GM12873 (cell line): ENCODE measurements at regions not wholly inside any gene's neighbourhood (a gene's known extent, or its start where the extent isn't known, plus 50 kb on each side); places are given as distances from the start of the nearest gene placed in this dataset.

ENCODE experiments used
- TF ChIP-seq, protein P1 (sequence below): IDR thresholded peaks from 2 replicates; pipeline ENCODE4 v1.5.1; 2012; ENCODE audit warnings: low read depth, mild to moderate bottlenecking, moderate library complexity, low read length, control low read depth; ENCODE audit not compliant: insufficient read depth; ENCODE audit errors: missing control alignments

DNA sequence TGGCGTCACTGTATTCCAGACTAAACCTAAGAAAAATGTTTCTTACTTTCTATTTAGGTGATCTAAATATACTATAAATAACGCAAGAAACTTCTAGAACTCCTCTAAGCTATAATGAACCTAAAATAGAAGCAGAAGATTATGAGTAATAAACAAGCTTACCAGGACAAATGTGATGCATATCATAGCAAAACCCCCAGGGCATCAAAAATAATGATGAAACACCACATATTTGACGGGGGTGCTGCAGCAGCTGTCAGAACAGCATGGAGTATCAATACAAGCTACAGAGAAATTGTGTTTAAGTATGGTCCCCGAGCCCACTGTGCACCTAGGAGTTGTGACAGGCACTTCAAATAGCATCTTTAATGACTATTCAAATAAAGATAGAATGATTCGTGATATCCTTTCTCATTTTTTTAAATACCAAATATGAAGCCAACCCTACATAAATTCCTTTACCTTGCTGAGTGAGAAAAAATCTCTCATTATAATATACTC is 337.3 kb downstream of the CENPC start:
- TF ChIP-seq, protein P1, sequence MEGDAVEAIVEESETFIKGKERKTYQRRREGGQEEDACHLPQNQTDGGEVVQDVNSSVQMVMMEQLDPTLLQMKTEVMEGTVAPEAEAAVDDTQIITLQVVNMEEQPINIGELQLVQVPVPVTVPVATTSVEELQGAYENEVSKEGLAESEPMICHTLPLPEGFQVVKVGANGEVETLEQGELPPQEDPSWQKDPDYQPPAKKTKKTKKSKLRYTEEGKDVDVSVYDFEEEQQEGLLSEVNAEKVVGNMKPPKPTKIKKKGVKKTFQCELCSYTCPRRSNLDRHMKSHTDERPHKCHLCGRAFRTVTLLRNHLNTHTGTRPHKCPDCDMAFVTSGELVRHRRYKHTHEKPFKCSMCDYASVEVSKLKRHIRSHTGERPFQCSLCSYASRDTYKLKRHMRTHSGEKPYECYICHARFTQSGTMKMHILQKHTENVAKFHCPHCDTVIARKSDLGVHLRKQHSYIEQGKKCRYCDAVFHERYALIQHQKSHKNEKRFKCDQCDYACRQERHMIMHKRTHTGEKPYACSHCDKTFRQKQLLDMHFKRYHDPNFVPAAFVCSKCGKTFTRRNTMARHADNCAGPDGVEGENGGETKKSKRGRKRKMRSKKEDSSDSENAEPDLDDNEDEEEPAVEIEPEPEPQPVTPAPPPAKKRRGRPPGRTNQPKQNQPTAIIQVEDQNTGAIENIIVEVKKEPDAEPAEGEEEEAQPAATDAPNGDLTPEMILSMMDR = no peak

DNA sequence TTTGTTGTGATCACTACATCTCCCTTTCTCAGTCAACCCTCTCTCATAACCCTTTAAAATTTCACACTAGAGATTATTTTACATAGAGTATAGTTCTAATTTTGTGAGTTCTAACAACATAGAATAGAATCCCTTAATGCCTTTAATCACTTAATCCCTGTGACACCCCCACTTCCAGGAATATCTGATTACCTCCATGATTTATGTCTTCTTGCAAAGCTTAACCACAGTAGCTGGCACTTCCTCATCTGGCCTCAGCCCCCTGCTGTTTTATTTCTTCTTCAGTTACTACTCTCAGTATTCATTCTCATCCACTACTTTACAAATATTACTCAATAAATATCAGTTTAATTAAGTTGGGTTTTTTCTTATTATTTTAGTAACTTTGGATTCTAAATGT is 340.9 kb downstream of the CENPC start:
- TF ChIP-seq, protein P1 = no peak

DNA sequence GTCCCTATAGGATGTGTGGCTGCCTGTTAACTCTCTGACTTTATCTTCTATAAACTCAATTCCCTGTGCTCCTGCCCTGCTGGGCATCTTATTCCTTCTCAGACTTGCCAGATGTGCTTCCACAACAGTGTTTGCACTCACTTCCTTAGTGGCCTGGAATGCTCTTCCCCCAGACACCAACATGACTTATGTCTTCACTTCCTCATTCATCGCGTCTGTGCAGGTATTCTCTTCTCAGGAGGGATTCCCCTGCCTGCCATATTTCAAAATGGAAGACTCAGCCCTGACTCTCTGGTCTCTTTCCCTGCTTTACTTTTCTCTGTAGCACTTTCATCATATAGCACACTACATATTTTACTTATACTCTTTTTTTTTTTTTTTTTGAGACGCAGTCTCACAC is 344.0 kb downstream of the CENPC start:
- TF ChIP-seq, protein P1 = no peak

DNA sequence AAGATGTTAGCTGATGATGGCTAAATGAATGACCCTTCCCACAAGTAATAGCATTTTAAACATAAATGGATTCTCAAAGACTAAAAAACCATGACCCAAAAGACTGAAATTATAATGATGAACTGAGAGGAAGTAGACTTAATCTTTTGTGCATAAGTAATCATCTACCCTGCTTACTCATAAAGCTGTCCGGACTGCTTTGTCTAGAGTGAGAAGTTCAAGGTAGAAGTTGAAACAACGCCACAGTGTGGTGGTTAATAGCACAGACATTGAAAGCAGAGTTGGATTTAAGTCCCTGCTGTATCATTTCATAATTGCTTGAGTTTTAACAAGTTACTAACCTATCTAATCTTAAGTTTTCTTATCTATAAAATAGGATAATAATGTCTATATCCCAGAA is 346.6 kb downstream of the CENPC start:
- TF ChIP-seq, protein P1 = peak; percentile 36

DNA sequence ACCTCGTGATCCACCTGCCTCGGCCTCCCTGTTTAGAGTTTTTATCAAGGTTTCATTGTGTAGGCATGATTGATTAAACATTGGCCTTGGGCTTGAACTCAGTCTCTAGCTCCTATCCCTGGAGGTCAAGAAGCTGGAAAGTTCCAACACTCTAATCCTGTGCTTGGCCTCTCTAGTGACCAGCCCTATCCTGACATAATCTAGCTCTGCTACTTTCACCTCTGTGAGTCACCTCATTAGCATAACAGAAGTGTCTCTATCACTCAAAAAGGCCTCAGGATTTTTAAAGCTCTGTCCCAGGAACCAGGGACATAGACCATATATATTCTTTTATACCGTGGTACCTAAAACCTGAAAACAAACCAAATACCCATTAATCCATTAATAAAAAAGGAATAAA is 377.5 kb downstream of the CENPC start:
- TF ChIP-seq, protein P1 = no peak

DNA sequence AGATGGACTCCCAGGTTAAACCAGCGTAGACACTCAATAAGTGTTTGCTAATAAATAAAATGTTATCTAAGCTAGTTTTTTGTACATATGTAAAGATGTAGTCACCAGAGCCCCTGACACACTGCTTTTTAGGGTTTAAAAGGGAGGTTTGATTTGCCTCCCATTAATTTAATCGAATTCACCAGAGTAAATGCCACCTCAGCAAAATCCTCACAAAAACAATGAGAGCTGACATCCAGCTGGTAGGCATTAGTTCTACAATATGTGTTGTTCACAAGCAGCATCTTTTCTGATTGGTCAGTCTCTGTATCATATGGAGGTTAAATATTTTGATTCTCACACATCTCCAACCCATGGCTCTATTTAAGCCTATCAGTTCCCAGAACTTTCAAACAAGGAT is 382.6 kb downstream of the CENPC start:
- TF ChIP-seq, protein P1 = no peak

DNA sequence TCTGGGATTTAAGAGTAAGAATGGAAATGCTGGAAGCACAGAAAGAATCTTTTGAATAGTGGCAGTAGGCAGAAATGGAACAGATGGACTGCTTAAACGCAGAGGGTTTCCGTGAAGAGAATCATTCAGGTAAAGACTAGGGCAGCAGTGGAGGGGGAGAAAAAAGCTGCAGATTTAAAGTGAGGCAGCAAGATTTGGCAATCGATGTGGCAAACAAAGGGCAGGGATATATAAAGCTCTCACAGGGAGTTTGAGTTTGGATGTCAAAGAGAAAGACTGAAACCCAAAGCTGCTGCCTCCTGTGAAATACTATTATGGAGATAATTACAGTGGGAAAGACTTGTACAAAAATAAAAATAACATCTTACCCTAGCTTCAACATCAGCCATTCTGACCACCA is 384.0 kb downstream of the CENPC start:
- TF ChIP-seq, protein P1 = no peak
